ENCODE measurements at regions not wholly inside any gene's neighbourhood (a gene's known extent, or its start where the extent isn't known, plus 50 kb on each side); places are given as distances from the start of the nearest gene placed in this dataset.
A peak's percentile ranks its signal among the peaks of the same experiment; 100 is the strongest.
"Not testable (repeated sequence)": the region's sequence is repeated elsewhere in the genome, so short reads cannot be mapped to it uniquely, and the experiment has no call there.

DNA sequence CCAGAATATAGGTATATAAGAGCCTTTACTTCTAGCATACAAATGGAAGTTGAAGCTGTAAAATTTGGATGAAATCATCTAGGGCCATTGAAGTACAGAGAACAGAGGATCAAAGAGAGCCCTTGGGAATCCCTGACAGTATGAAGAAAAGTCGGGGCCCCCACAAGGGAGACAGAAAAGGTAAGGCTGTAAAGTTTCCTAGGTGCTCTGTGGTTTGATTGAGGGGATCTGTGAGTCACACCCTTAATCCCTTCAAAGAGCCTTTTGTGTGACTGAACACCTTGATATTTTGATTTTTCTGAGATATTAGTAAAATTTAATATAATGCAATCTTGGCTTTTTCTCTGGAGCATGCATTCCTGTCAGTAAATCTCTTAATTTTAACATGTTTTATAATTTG lies 961.7 kb upstream of the TMEFF2 start:
- DNase-seq, result no peak
- in situ Hi-C loops (cut with HindIII; ENCODE audit: low pct_ligation_motif_present, low pct_unique_long_range_greater_than_20kb, low sequenced_read_pairs), result no loop called here

DNA sequence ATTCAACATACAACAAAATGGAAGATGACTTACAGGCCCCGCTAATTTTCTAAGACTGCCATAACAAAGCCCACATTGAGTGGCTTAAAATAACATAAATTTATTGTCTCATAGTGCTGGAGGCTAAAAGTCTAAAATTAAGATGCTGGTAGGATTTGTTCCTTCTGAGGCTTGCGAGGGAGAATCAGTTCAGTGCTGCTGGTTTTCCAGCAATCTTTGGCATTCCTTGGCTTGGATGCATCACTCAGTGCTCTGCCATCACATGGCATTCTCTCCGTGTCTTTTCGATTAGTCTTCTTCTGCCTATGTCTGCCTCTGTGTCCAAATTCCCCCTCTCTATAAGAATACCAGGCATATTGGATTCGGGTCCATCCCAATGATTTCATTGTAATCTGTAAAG lies 959.3 kb upstream of the TMEFF2 start:
- in situ Hi-C loops (cut with HindIII; ENCODE audit: low pct_ligation_motif_present, low pct_unique_long_range_greater_than_20kb, low sequenced_read_pairs), result no loop called here
- DNase-seq, result no peak

DNA sequence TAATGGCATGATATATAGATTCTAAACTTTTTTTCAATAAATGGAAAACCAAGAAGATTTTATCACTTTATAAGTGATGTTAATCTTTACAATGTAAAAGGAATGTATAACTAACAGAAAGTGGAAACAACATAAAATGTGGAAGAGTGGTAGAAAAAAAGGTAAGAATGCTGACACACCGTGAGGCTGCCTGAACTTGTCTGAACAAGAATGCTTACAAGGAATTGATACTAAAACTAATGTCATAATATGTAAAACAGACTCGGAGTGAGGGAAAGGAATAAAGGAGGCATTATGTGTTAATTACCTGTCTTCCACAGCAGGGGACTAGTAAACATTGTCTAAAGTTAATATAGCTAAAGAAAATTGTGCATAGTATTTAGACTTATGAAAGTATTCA lies 958.8 kb upstream of the TMEFF2 start:
- in situ Hi-C loops (cut with HindIII; ENCODE audit: low pct_ligation_motif_present, low pct_unique_long_range_greater_than_20kb, low sequenced_read_pairs), result no loop called here
- no peak for DNase-seq

DNA sequence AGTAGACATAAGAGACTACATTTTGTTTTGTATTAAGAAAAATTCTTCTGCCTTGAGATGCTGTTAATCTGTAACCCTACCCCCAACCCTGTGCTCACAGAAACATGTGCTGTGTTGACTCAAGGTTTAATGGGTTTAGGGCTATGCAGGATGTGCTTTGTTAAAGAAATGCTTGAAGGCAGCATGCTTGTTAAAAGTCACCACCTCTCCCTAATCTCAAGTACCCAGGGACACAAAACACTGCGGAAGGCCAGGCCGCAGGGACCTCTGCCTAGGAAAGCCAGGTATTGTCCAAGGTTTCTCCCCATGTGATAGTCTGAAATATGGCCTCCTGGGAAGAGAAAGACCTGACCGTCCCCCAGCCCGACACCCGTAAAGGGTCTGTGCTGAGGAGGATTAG lies 947.7 kb upstream of the TMEFF2 start:
- in situ Hi-C loops (cut with HindIII; ENCODE audit: low pct_ligation_motif_present, low pct_unique_long_range_greater_than_20kb, low sequenced_read_pairs); DNase-seq: not testable (repeated sequence)

DNA sequence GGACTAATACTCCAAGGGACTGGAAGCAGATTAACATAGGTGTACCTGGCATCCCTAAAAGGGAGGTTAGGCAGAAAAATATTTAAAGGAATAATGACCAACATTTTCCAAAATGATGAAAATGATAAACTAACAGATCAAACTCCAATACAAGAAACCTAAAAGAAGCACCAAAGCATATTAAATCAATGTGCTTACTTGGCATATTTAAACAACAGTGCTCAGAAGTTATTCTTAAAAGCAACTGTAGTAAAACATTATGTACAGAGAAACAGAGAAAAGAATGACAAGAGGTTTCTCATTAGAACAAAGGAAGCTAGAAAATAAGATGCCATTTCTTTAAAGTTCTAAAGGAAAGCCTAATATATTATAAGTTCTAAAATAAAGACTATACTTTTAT lies 947.3 kb upstream of the TMEFF2 start:
- DNase-seq, result no peak
- in situ Hi-C loops (cut with HindIII; ENCODE audit: low pct_ligation_motif_present, low pct_unique_long_range_greater_than_20kb, low sequenced_read_pairs), result no loop called here

DNA sequence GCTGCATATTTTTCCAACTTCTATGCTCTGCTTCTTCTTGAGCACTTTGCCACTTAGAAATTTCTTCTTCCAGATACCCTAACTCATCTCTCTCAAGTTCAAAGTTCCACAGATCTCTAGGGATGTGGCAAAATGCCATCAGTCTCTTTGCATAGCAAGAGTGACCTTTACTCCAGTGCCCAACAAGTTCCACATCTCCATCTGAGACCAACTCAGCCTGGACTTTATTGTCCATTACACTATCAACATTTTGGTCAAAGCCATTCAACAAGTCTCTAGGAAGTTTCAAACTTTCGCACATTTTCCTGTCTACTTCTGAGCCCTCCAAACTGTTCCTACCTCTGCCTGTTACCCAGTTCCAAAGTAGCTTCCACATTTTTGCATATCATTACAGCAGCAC lies 946.2 kb upstream of the TMEFF2 start:
- in situ Hi-C loops (cut with HindIII; ENCODE audit: low pct_ligation_motif_present, low pct_unique_long_range_greater_than_20kb, low sequenced_read_pairs); DNase-seq: not testable (repeated sequence)

DNA sequence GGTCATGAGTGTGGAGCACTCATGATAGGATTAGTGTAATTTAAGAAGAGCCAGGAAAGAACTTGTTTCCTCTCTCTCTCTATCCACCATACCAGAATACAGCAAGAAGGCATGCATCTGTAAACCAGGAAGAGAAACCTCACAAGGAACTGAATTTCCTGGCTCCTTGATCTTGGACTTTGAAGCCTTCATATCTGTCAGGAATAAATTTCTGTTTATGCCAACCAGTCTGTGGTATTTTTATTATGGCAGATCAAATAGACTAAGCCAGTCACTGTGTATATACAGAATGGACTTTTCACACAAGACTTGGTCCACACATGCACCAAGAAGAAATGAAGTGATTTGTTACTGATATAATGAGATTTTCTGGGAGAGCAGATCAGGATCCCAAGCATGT lies 930.1 kb upstream of the TMEFF2 start:
- in situ Hi-C loops (cut with HindIII; ENCODE audit: low pct_ligation_motif_present, low pct_unique_long_range_greater_than_20kb, low sequenced_read_pairs), result no loop called here
- DNase-seq, result no peak

DNA sequence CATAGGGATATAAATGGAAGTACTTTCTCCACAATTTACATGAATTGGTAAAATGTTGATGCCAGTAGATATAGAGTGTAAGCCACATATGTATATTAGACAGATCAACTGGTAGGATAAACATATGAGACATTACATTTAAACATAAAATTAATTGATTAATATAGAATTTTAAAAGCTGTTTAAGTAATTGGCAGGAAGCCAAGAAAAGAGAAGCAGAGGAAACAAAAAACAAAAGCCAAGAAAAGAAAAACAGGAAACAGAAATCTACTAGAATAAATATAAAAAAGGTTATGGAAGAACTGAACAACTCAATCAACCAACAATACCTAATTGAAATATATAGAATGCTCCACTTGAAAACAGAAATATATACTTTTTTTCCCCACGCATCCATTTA lies 920.1 kb upstream of the TMEFF2 start:
- in situ Hi-C loops (cut with HindIII; ENCODE audit: low pct_ligation_motif_present, low pct_unique_long_range_greater_than_20kb, low sequenced_read_pairs), result no loop called here
- no peak for DNase-seq

DNA sequence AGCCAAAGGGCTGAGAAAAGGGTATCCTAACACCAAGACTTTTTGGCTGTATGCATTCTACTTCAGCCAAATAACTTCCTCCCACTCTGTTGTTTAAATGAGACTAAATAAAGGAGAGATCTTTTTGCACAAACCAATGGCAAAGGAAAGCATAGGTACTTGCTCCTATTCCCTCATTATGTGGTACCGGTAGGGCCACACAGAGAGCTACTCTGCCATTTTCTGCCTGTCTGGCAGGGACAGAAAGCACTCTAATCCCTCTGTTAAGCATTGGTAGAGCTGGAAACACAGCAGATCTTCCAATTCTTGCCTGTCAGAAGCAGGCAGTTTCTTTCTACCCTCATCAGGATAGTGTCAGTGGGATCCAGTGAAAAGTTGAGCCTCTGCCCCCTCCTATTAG lies 918.3 kb upstream of the TMEFF2 start:
- DNase-seq, result no peak
- in situ Hi-C loops (cut with HindIII; ENCODE audit: low pct_ligation_motif_present, low pct_unique_long_range_greater_than_20kb, low sequenced_read_pairs), result no loop called here

DNA sequence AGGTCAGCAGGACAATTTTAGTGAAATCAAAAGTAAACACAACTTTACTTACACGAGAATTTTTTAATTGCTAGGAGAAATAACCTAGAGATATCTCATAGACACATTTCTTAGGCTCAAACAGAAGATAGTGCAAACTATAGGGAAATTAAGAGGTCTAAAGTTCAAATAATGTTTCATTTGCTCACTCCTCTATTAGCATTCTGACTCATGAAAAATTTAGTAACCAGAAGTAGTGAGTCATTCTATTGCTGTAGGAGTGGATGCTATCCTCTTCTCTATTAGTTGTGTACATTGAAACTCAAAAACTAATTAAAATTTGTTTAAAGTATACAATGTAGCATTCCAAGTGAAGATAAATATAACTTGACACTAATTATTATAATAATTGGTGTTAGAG lies 908.3 kb upstream of the TMEFF2 start:
- DNase-seq, result peak; percentile 22
- in situ Hi-C loops (cut with HindIII; ENCODE audit: low pct_ligation_motif_present, low pct_unique_long_range_greater_than_20kb, low sequenced_read_pairs), result no loop called here

DNA sequence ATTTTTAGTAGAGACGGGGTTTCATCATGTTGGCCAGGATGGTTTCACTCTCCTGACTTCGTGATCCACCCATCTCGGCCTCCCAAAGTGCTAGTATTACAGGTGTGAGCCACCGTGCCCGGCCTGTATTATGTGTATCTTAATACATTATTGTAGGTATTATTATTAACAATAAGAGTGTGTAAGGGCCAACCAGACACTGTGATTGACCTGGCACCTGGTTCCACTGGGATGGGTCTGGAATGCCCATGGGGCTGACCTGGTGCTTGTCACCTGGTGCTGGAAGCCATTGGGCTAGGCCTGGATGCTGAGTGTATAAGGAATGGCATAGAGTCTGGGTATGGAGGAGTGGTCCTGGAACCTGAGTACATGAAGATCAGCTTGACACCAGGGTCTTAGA lies 906.9 kb upstream of the TMEFF2 start:
- in situ Hi-C loops (cut with HindIII; ENCODE audit: low pct_ligation_motif_present, low pct_unique_long_range_greater_than_20kb, low sequenced_read_pairs), result no loop called here
- DNase-seq, result no peak

DNA sequence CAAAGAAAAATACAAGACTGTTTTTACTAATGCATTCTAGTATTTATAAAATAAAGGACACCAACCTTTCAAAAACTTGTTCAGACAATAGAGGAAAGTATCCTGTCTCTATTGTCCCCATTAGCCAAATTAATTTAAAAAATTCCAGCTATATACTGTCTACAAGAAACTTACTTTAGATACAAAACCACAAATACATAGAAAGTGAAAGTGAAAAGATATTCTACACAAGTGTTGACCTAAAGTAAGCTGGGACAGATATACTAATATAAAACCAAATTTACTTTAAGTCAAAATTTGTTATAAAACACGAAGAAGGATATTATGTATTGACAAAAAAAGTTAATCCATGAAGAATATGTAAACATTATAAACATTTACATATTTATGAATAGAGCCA lies 893.3 kb upstream of the TMEFF2 start:
- peak; percentile 39 for DNase-seq
- in situ Hi-C loops (cut with HindIII; ENCODE audit: low pct_ligation_motif_present, low pct_unique_long_range_greater_than_20kb, low sequenced_read_pairs), result no loop called here

DNA sequence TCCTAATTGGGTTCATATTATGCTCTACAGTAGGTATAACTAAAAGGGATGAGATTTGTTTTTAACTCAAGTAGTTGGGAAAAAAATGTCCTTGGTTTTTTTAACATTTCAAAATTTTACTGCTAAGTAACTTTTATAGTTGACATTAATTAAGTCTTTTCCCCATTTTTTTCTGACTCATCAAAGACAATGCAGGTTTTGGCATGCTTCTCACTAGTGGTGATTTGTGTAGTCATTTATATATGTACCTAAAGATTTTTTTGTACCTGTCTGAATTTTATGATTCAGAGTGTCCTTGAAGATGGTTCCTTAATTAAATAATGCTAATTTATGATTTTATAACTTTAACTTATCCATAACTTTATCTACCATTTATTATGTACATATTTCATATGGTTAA lies 882.3 kb upstream of the TMEFF2 start:
- in situ Hi-C loops (cut with HindIII; ENCODE audit: low pct_ligation_motif_present, low pct_unique_long_range_greater_than_20kb, low sequenced_read_pairs), result no loop called here
- DNase-seq, result no peak

DNA sequence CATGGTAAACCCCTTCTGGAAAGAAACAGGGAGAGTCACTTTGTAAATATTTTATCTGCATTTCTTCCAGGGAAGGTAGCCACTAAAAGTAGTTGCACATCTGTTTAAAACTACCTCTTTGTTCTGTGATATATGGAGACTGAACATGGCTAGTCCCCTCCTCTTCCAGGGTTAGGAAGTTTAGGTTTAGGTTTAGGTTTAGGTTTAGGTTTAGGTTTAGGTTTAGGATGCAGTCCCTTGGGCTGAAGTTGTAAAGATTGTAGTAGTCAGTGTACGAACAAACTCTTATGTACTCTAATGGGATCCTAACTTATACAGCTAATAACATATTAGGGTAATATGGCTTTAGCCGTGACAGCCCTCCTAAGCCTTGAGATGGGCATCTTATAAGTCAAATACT lies 880.2 kb upstream of the TMEFF2 start:
- in situ Hi-C loops (cut with HindIII; ENCODE audit: low pct_ligation_motif_present, low pct_unique_long_range_greater_than_20kb, low sequenced_read_pairs), result no loop called here
- no peak for DNase-seq

DNA sequence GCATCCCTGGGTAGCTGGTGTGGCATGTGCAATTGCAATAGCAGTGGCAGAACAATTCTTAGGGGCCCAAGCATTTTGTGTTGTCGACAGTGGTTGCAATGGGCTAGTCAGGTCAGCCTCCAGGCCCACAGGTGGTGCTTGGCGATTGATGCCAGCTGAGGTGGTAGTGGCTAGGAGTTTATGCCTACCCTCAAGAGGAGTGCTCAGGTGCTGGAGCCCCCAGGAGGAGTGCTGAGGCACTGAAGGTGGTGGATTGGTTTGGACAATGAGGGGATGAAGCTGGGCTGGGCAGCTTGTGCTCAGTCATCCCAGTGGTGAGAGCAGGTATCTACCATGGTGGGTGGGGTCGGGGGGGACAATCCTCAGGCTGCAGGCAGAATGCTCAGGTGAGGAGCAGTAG lies 877.9 kb upstream of the TMEFF2 start:
- in situ Hi-C loops (cut with HindIII; ENCODE audit: low pct_ligation_motif_present, low pct_unique_long_range_greater_than_20kb, low sequenced_read_pairs), result no loop called here
- no peak for DNase-seq

DNA sequence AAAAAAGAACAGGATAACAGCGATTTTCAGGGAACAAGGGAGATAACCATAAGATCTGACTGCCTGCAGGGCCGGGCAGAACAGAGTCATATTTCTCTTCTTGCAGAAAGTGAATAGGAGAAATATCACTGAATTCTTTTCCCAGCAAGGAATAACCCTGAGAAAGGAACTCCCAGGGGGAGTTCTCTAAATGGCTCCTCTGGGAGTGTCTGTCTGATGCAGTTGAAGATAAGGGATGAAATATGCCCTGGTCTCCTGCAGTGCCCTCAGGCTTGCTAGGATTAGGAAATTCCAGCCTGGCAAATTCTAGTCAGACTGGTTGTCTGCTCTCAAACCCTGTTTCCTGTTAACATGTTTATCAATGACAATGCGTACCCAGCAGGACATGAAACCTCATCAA lies 830.8 kb upstream of the TMEFF2 start:
- in situ Hi-C loops (cut with HindIII; ENCODE audit: low pct_ligation_motif_present, low pct_unique_long_range_greater_than_20kb, low sequenced_read_pairs); DNase-seq: not testable (repeated sequence)

DNA sequence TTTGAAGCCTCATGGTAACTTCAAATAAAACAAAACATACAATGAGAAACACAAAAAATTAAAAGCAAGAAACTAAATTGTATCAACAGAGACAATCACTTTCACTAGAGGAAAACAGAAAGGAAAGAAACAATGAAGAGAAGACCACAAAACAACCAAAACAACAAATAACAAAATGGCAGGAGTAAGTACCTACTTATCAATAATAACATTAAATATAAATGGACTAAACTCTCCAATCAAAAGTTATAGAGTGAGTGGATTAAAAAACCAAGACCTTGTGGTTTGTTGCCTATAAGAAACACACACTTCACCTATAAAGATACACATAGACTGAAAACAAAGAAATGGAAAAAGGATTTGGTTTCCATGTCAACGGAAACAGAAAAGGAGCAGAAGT lies 830.1 kb upstream of the TMEFF2 start:
- in situ Hi-C loops (cut with HindIII; ENCODE audit: low pct_ligation_motif_present, low pct_unique_long_range_greater_than_20kb, low sequenced_read_pairs), result no loop called here
- DNase-seq, result no peak

DNA sequence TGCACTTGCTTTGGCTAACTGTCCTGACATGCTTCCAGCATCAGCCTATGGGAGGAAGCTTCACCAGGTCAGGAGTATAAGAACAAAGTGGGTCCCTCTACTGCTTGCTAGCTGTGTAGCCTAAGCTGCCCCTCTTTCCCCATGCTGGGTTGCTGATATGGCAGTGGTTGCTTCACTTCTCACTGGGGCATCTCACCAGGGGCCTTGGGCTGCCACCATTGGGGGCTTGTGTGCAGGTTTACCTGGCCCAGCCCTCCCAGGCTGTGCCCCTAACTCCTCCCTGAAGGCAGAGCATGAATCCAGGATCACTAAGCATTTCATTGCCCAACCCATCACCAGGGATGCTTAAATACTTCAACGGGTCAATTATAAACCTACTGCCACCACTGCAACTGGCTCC lies 817.1 kb upstream of the TMEFF2 start:
- DNase-seq, result no peak
- in situ Hi-C loops (cut with HindIII; ENCODE audit: low pct_ligation_motif_present, low pct_unique_long_range_greater_than_20kb, low sequenced_read_pairs), result no loop called here

DNA sequence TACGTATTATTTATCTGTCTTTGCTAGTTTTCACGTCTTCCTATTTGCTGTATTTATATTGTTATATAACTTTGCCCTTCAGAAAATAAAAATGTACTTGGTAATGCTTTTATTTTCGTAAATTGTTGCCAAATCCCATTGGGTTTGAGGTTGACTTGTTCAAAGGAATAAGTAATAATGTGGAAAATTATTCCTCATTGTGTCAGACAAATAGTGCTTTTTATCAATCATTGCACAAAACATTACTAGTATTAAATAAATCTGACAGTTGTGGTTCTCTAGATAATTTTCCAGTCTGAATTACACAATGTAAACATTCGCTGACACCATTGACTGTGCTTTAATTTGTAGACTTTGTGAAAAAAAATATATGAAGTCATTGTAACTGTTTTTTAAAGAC lies 798.3 kb upstream of the TMEFF2 start:
- no peak for DNase-seq
- in situ Hi-C loops (cut with HindIII; ENCODE audit: low pct_ligation_motif_present, low pct_unique_long_range_greater_than_20kb, low sequenced_read_pairs), result no loop called here

DNA sequence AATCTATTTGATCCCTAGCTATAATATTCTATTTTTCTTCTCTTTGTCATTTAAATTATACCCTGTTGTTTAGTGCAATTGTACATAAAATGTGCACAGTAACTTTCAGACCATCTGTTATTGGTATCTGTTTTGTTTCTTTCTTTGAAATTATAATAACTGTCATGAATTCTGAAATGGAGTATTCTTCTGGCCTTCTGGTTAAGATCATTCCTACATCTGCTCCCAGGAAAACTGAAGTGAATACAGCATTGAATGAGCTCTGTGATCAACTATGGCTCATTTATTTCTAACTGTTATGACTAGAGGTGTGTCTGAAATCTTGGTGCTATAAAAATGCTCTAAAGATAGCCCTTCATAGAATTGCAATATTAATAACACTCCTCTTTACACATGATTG lies 788.4 kb upstream of the TMEFF2 start:
- DNase-seq, result no peak
- in situ Hi-C loops (cut with HindIII; ENCODE audit: low pct_ligation_motif_present, low pct_unique_long_range_greater_than_20kb, low sequenced_read_pairs), result no loop called here

DNA sequence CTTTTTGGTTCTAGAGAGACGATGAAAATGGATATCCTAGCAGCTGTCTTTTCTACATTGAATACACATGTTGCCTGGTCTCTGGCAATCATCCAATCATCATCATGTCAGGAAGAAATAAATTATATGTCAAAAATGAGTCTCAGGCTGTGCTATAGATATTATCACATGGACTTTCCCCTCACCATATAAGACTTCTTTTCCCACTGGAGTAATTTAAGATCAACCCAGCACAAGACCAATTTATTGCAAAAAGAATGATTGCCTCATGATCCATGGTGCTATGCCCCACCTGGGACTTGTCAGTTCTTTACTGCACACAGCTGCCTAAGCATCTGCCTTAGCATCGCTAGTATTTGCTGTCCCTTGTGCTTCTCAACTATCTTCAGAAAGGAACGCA lies 783.7 kb upstream of the TMEFF2 start:
- no peak for DNase-seq
- in situ Hi-C loops (cut with HindIII; ENCODE audit: low pct_ligation_motif_present, low pct_unique_long_range_greater_than_20kb, low sequenced_read_pairs), result no loop called here

DNA sequence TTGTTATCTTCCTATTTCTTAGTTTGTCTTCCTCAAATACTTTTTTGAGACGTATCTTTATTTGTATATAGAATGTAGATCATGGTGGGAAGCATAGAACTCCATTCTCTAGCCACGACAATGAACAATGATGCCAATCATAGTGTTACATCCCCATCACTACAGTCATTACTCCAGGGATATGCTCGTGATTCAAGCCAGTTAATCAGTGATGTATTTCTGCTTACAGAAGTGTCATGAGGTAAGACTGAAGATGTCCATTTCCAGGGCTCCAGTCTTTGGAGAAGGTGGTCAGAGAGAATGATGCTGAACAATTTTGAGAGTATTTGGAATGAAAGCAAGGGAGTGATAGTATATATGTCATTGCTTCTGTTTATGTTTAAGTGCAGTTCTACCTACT lies 777.2 kb upstream of the TMEFF2 start:
- peak; percentile 59 for DNase-seq
- in situ Hi-C loops (cut with HindIII; ENCODE audit: low pct_ligation_motif_present, low pct_unique_long_range_greater_than_20kb, low sequenced_read_pairs), result no loop called here

Data from ACHN (cell line).